PC-9 (cell line): ENCODE measurements at regions not wholly inside any gene's neighbourhood (a gene's known extent, or its start where the extent isn't known, plus 50 kb on each side); places are given as distances from the start of the nearest gene placed in this dataset.

ENCODE experiments used
- EZH2 ChIP-seq: fragments of 200-600 bp; sonication (generic); IDR thresholded peaks from 2 replicates; pipeline ENCODE4 v1.8.0; 2017; ENCODE audit warnings: antibody characterized with exemption, low read depth
- TF ChIP-seq, protein P1 (sequence below): fragments of 200-600 bp; sonication (generic); conservative IDR thresholded peaks from 2 replicates; pipeline ENCODE4 v1.6.1; 2017; ENCODE audit warnings: mixed run types, antibody characterized with exemption, mild to moderate bottlenecking, moderate library complexity

DNA sequence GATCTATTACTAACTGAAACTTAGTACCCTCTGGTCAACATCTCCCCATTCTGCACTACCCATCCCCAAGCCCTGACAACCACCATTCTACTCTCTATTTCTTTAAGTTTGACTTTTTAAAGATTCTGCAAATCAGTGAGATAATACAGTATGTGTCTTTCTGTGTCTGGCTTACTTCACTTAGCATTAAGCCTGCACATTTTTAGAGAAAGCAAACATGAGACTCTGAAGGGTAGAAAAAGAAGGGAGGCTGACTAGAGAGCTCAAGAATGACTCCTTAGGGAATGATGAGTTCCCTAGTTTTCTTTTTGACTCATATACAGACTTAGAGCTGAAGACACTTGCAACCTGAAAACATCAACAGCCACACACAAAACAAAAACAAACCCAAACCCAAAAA is 311.3 kb downstream of the SQOR start:
- TF ChIP-seq, protein P1, sequence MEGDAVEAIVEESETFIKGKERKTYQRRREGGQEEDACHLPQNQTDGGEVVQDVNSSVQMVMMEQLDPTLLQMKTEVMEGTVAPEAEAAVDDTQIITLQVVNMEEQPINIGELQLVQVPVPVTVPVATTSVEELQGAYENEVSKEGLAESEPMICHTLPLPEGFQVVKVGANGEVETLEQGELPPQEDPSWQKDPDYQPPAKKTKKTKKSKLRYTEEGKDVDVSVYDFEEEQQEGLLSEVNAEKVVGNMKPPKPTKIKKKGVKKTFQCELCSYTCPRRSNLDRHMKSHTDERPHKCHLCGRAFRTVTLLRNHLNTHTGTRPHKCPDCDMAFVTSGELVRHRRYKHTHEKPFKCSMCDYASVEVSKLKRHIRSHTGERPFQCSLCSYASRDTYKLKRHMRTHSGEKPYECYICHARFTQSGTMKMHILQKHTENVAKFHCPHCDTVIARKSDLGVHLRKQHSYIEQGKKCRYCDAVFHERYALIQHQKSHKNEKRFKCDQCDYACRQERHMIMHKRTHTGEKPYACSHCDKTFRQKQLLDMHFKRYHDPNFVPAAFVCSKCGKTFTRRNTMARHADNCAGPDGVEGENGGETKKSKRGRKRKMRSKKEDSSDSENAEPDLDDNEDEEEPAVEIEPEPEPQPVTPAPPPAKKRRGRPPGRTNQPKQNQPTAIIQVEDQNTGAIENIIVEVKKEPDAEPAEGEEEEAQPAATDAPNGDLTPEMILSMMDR, result no peak
- TF ChIP-seq EZH2, result no peak
